Smooth muscle cell (in vitro differentiated cells): ENCODE measurements at regions not wholly inside any gene's neighbourhood (a gene's known extent, or its start where the extent isn't known, plus 50 kb on each side); places are given as distances from the start of the nearest gene placed in this dataset.

Experiments used
- DNase-seq: peaks from one replicate; lab custom pipeline; 2025; ENCODE audit not compliant: unreplicated experiment; lab: John Stamatoyannopoulos, UW
- H2AFZ ChIP-seq: fragments of 200-600 bp; sonication (generic); 2 replicates; pipeline ENCODE4 v1.6.0; 2016; ENCODE audit warnings: antibody characterized with exemption, low read depth, mild to moderate bottlenecking
- H3F3A ChIP-seq: fragments of 200-600 bp; sonication (generic); 2 replicates; pipeline ENCODE4 v1.6.0; 2017; ENCODE audit warnings: antibody characterized with exemption, low read depth
- H3K27ac ChIP-seq: fragments of 200-600 bp; sonication (generic); 2 replicates; pipeline ENCODE4 v1.5.1; 2016; ENCODE audit warnings: low read depth, mild to moderate bottlenecking
- H3K27me3 ChIP-seq: fragments of 200-600 bp; sonication (generic); 2 replicates; pipeline ENCODE4 v1.6.1; 2016; ENCODE audit warnings: low read depth, mild to moderate bottlenecking
- H3K36me3 ChIP-seq: fragments of 200-600 bp; sonication (generic); 2 replicates; pipeline ENCODE4 v1.5.1; 2016; ENCODE audit warnings: low read depth
- H3K4me1 ChIP-seq: fragments of 200-600 bp; sonication (generic); 2 replicates; pipeline ENCODE4 v1.5.1; 2016; ENCODE audit warnings: low read depth
- H3K4me2 ChIP-seq: fragments of 200-600 bp; sonication (generic); 2 replicates; pipeline ENCODE4 v1.6.0; 2016; ENCODE audit warnings: mild to moderate bottlenecking
- H3K4me3 ChIP-seq: fragments of 200-600 bp; sonication (generic); 2 replicates; pipeline ENCODE4 v1.5.1; 2016; ENCODE audit warnings: mild to moderate bottlenecking
- H3K79me2 ChIP-seq: fragments of 200-600 bp; sonication (generic); 2 replicates; pipeline ENCODE4 v1.6.0; 2016; ENCODE audit warnings: low read depth, mild to moderate bottlenecking
- H3K9ac ChIP-seq: fragments of 200-600 bp; sonication (generic); 2 replicates; pipeline ENCODE4 v1.6.0; 2016; ENCODE audit warnings: low read depth
- H3K9me3 ChIP-seq: fragments of 200-600 bp; sonication (generic); replicated peaks from 2 replicates; pipeline ENCODE4 v1.5.1; 2016; ENCODE audit warnings: low read depth
- H4K20me1 ChIP-seq: fragments of 200-600 bp; sonication (generic); 2 replicates; pipeline ENCODE4 v1.6.0; 2016; ENCODE audit warnings: low read depth
- CTCF ChIP-seq: fragments of 200-600 bp; sonication (generic); IDR thresholded peaks from 2 replicates; pipeline ENCODE4 v1.5.1; 2017; ENCODE audit warnings: borderline replicate concordance, mild to moderate bottlenecking, antibody characterized with exemption; ENCODE audit not compliant: insufficient read depth, poor library complexity, severe bottlenecking
- WGBS: methylation state at CpG from one replicate; pipeline ENCODE4 v1.1.7; 2016; ENCODE audit warnings: low lambda C conversion rate; 5-methylcytosine and 5-hydroxymethylcytosine counted together

- no peak overlapping the region for H3K4me2 ChIP-seq
- H3K27ac ChIP-seq = no peak overlapping the region
- H3K9me3 ChIP-seq = no peaks in the 10 kb centered on the region
- no peaks in the 10 kb centered on the region for H3K4me1 ChIP-seq
- no peak overlapping the region for H3K9ac ChIP-seq
- no peaks in the 10 kb centered on the region for H3F3A ChIP-seq
- no peaks in the 10 kb centered on the region for H3K36me3 ChIP-seq
- no peak for DNase-seq
- no peak for TF ChIP-seq CTCF
- WGBS = 86% methylated on average over 9 of the region's 9 CpGs
- H3K27me3 ChIP-seq = no peaks in the 10 kb centered on the region
- H3K79me2 ChIP-seq = no peaks in the 10 kb centered on the region
- no peak overlapping the region for H3K4me3 ChIP-seq
- no peak overlapping the region for H2AFZ ChIP-seq
- H4K20me1 ChIP-seq = no peaks in the 10 kb centered on the region
Observed at GRCh38 chr6:110042670-110043296, 64.7 kb downstream of the GPR6 start.

DNA sequence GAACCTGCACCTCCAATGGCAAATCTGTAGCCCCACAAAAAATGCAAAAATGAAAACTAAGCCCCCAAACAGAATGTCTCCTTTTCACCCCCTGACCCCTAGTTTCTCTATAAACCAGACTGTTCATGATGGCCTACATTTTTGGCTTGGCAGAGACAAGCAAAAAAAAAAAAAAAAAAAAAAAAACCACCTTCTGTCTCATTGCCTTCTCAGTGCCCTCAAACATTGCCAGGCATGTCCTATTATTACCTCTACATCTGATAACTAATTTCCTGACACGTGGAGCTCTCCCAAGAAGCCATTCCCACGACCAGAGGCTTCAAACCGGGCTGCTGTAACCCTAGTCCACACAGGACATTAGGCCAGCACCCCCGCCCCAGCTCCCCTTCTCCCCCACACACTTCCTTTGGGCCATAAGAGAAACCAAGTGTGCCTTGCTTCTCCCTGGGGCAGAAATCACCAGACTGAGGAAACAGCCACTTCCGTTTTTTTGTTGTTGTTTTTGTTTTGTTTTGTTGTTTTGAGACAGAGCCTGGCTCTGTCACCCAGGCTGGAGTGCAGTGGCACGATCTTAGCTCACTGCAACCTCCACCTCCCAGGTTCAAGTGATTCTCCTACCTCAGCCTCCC, 65.4 kb downstream of the GPR6 start:
- no peak overlapping the region for H3K9ac ChIP-seq
- 84% methylated on average over 6 of the region's 6 CpGs for WGBS
- H3F3A ChIP-seq = no peaks in the 10 kb centered on the region
- no peaks in the 10 kb centered on the region for H3K4me1 ChIP-seq
- no peaks in the 10 kb centered on the region for H3K79me2 ChIP-seq
- no peak overlapping the region for H3K4me2 ChIP-seq
- no peaks in the 10 kb centered on the region for H4K20me1 ChIP-seq
- DNase-seq = no peak
- H3K36me3 ChIP-seq = no peaks in the 10 kb centered on the region
- no peak overlapping the region for H3K4me3 ChIP-seq
- H3K27me3 ChIP-seq = no peaks in the 10 kb centered on the region
- TF ChIP-seq CTCF = no peak
- H3K9me3 ChIP-seq = no peaks in the 10 kb centered on the region
- H2AFZ ChIP-seq = no peak overlapping the region
- H3K27ac ChIP-seq = no peak overlapping the region

DNA sequence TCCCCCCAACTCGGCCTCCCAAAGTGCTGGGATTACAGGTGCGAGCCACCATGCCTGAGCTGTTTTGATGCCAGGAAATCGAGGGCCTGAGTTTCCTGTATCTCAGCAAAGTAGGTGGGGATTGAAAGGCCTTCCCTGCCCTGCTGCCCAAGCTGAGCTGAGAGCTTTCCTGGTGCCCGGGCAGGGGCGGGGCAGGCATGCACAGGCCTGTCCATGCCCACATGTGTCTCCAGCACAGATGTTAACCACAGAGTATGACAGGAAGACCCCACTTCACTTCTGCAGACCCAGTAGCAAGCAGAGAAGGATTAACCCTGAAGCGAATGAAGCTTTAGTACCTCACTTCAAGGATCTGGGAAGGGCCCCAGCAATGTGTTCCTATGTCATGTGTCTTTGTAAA, 66.0 kb downstream of the GPR6 start:
- no peak for DNase-seq
- Histone ChIP-seq H4K20me1 (no peaks in the 10 kb centered on the region), H3K36me3 (no peaks in the 10 kb centered on the region), H3K9ac (no peak overlapping the region), H3K4me1 (no peaks in the 10 kb centered on the region), H3K27ac (no peak overlapping the region), H2AFZ (no peak overlapping the region), H3K4me3 (no peak overlapping the region), H3F3A (no peaks in the 10 kb centered on the region), H3K9me3 (no peaks in the 10 kb centered on the region), H3K4me2 (no peak overlapping the region), H3K27me3 (no peaks in the 10 kb centered on the region), H3K79me2 (no peaks in the 10 kb centered on the region)
- WGBS = 88% methylated on average over 6 of the region's 6 CpGs
- TF ChIP-seq CTCF = no peak

DNA sequence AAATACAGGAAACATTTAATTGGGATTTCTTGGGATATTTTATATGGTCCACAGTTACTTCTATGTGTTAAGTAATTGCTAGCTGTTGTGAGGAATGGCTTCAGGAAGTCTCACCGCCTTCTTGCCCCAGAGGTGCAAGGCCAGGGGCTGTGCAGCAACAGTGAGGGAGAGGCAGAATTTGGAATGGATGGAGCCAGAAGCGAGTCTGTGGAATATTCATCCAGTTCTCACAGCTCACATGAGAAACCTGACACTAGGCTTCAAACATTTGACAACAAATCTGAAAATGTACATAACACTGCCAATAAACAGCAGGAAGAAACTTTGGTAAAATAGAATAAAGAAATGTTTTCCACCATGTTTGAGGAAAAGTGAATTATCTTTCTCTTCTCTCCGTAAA, 66.5 kb downstream of the GPR6 start:
- DNase-seq = no peak
- no peak overlapping the region for H3K4me3 ChIP-seq
- no peak overlapping the region for H3K4me2 ChIP-seq
- no peak overlapping the region for H3K9ac ChIP-seq
- no peaks in the 10 kb centered on the region for H3F3A ChIP-seq
- TF ChIP-seq CTCF = no peak
- H3K9me3 ChIP-seq = no peaks in the 10 kb centered on the region
- 95% methylated on average over 3 of the region's 3 CpGs for WGBS
- no peak overlapping the region for H2AFZ ChIP-seq
- H3K36me3 ChIP-seq = no peaks in the 10 kb centered on the region
- H3K79me2 ChIP-seq = no peaks in the 10 kb centered on the region
- H3K27me3 ChIP-seq = no peaks in the 10 kb centered on the region
- no peaks in the 10 kb centered on the region for H4K20me1 ChIP-seq
- no peaks in the 10 kb centered on the region for H3K4me1 ChIP-seq
- no peak overlapping the region for H3K27ac ChIP-seq
